Mesendoderm (in vitro differentiated cells): ENCODE measurements at regions not wholly inside any gene's neighbourhood (a gene's known extent, or its start where the extent isn't known, plus 50 kb on each side); places are given as distances from the start of the nearest gene placed in this dataset.
"Not testable (repeated sequence)": the region's sequence is repeated elsewhere in the genome, so short reads cannot be mapped to it uniquely, and the experiment has no call there.

Experiments
- DNase-seq: peaks from one replicate; pipeline ENCODE4 v3.0.0; 2013
- H2AK5ac ChIP-seq: 2 replicates; pipeline ENCODE4 v1.6.1; 2013; ENCODE audit warnings: low read length, inconsistent platforms
- H2BK120ac ChIP-seq: 2 replicates; pipeline ENCODE4 v1.6.1; 2013; ENCODE audit warnings: low read depth, mild to moderate bottlenecking, low read length, moderate library complexity, mixed read lengths
- H2BK15ac ChIP-seq: replicated peaks from 2 replicates; pipeline ENCODE4 v1.6.1; 2013; ENCODE audit warnings: low read depth, mild to moderate bottlenecking, moderate library complexity
- H2BK5ac ChIP-seq: 2 replicates; pipeline ENCODE4 v1.6.1; 2013; ENCODE audit warnings: low read length, inconsistent platforms
- H3K18ac ChIP-seq: 2 replicates; pipeline ENCODE4 v1.6.1; 2013; ENCODE audit warnings: mild to moderate bottlenecking, low read length, mixed read lengths
- H3K23ac ChIP-seq: one replicate; pipeline ENCODE4 v1.6.1; 2013; ENCODE audit warnings: low read length
- H3K27ac ChIP-seq: 2 replicates; pipeline ENCODE4 v1.5.1; 2013; ENCODE audit warnings: low read depth, mild to moderate bottlenecking, inconsistent platforms, low read length, moderate library complexity
- H3K27me3 ChIP-seq: 2 replicates; pipeline ENCODE4 v1.6.1; 2013; ENCODE audit warnings: low read length, control low read depth, mild to moderate bottlenecking, inconsistent platforms; ENCODE audit not compliant: insufficient read depth, poor library complexity
- H3K36me3 ChIP-seq: 2 replicates; pipeline ENCODE4 v1.6.1; 2013; ENCODE audit warnings: low read length, inconsistent platforms; ENCODE audit not compliant: control insufficient read depth, insufficient read depth
- H3K4ac ChIP-seq: one replicate; pipeline ENCODE4 v1.6.1; 2013; ENCODE audit warnings: low read depth, mild to moderate bottlenecking, low read length, moderate library complexity
- H3K4me1 ChIP-seq: 2 replicates; pipeline ENCODE4 v1.6.1; 2013; ENCODE audit warnings: low read depth, low read length, inconsistent platforms; ENCODE audit not compliant: control insufficient read depth
- H3K4me2 ChIP-seq: 2 replicates; pipeline ENCODE4 v1.6.1; 2013; ENCODE audit warnings: low read length
- H3K4me3 ChIP-seq: 2 replicates; pipeline ENCODE4 v1.5.1; 2013; ENCODE audit warnings: mild to moderate bottlenecking, low read length
- H3K56ac ChIP-seq: one replicate; pipeline ENCODE4 v1.6.1; 2013; ENCODE audit warnings: low read length
- H3K79me1 ChIP-seq: 2 replicates; pipeline ENCODE4 v1.6.1; 2013; ENCODE audit warnings: low read length, inconsistent platforms
- H3K79me2 ChIP-seq: 2 replicates; pipeline ENCODE4 v1.6.1; 2013; ENCODE audit warnings: mild to moderate bottlenecking, low read length; ENCODE audit not compliant: control insufficient read depth, insufficient read depth
- H3K9ac ChIP-seq: 2 replicates; pipeline ENCODE4 v1.6.1; 2013; ENCODE audit warnings: low read length, inconsistent platforms
- H4K5ac ChIP-seq: one replicate; pipeline ENCODE4 v1.6.1; 2013; ENCODE audit warnings: low read length
- H4K8ac ChIP-seq: one replicate; pipeline ENCODE4 v1.6.1; 2013; ENCODE audit warnings: low read depth, mild to moderate bottlenecking, control low read depth, low read length, moderate library complexity
- WGBS: extraction: QIAGEN DNeasy Blood & Tissue Kit; methylation state at CpG from one replicate; pipeline ENCODE4 v1.1.7; 2013; ENCODE audit warnings: low lambda C conversion rate, missing lambda C conversion rate; ENCODE audit not compliant: insufficient coverage; ENCODE audit errors: extremely low coverage; 5-methylcytosine and 5-hydroxymethylcytosine counted together

DNA sequence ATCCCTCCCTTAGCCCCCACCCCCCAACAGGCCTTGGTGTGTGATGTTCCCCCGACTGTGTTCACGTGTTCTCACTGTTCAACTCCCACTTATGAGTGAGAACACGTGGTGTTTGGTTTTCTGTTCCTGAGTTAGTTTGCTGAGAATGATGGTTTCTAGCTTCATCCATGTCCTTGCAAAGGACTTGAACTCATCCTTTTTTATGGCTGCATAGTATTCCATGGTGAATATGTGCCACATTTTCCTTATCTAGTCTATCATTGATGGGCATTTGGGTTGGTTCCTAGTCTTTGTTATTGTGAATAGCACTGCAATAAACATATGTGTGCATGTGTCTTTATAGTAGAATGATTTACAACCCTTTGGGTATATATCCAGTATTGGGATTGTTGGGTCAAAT is 330.4 kb downstream of the OMA1 start:
- H2BK5ac ChIP-seq, H3K4ac ChIP-seq: not testable (repeated sequence)
- WGBS: no CpG with 5 or more reads among the region's 3 CpGs

DNA sequence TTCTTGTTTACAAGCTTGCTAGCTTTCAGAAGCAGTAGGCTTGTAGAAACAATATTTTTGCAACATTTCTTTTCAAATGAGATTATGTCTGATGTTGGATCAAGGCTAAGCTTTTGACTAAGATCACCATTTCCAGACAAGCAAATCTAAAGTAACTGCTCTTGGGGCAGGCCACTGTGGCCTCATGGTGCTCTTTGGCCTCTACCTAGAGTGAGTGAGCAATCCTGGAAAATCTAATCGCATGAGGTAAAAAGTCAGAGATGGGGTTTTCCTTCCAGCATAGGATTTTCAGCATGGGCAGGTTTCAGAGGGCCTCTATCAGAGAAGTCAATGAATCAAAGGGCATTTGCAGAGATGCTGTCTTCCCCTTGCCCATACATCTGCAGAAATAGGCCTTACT is 331.9 kb downstream of the OMA1 start:
- Histone ChIP-seq H3K18ac (no peak overlapping the region), H3K4me1 (no peaks in the 10 kb centered on the region), H2BK120ac (no peak overlapping the region), H3K79me2 (no peaks in the 10 kb centered on the region), H3K27ac (no peak overlapping the region), H3K9ac (no peak overlapping the region), H3K27me3 (no peaks in the 10 kb centered on the region), H3K4ac (no peak overlapping the region), H3K36me3 (no peaks in the 10 kb centered on the region), H3K23ac (no peak overlapping the region), H3K79me1 (no peaks in the 10 kb centered on the region), H3K4me2 (no peak overlapping the region), H3K4me3 (no peak overlapping the region), H2BK15ac (no peak overlapping the region), H2AK5ac (no peak overlapping the region), H4K5ac (no peak overlapping the region), H3K56ac (no peak overlapping the region), H4K8ac (no peak overlapping the region), H2BK5ac (no peak overlapping the region)
- no CpG with 5 or more reads among the region's 1 CpG for WGBS
- DNase-seq: no peak

More for the DNA sequence above, 330.4 kb downstream of the OMA1 start:
- H3K4me1 ChIP-seq, H3K4me3 ChIP-seq, DNase-seq, H2AK5ac ChIP-seq, H3K4me2 ChIP-seq, H2BK15ac ChIP-seq, H3K36me3 ChIP-seq, H3K18ac ChIP-seq, H3K79me1 ChIP-seq, H3K56ac ChIP-seq, H3K79me2 ChIP-seq, H3K23ac ChIP-seq, H4K8ac ChIP-seq, H3K9ac ChIP-seq, H2BK120ac ChIP-seq, H3K27me3 ChIP-seq, H3K27ac ChIP-seq, H4K5ac ChIP-seq: not testable (repeated sequence)

- Histone ChIP-seq H3K56ac (no peak overlapping the region), H4K5ac (no peak overlapping the region), H3K27me3 (no peaks in the 10 kb centered on the region), H3K27ac (no peak overlapping the region), H3K36me3 (no peaks in the 10 kb centered on the region), H4K8ac (no peak overlapping the region), H3K18ac (no peak overlapping the region), H3K4me2 (no peak overlapping the region), H3K4ac (no peak overlapping the region), H3K79me2 (no peaks in the 10 kb centered on the region), H3K9ac (no peak overlapping the region), H3K79me1 (no peaks in the 10 kb centered on the region), H2BK5ac (no peak overlapping the region), H2AK5ac (no peak overlapping the region), H2BK15ac (no peak overlapping the region), H3K4me1 (no peaks in the 10 kb centered on the region), H3K23ac (no peak overlapping the region), H3K4me3 (no peak overlapping the region), H2BK120ac (no peak overlapping the region)
- no peak for DNase-seq
- WGBS: no CpG with 5 or more reads among the region's 3 CpGs
Measured at GRCh38 chr1:58211869-58212268, 334.7 kb downstream of the OMA1 start.

- Histone ChIP-seq H2BK15ac (no peak overlapping the region), H4K5ac (no peak overlapping the region), H3K18ac (no peak overlapping the region), H3K27me3 (no peaks in the 10 kb centered on the region), H3K23ac (no peak overlapping the region), H3K56ac (no peak overlapping the region), H4K8ac (no peak overlapping the region), H3K4me1 (no peaks in the 10 kb centered on the region), H3K36me3 (no peaks in the 10 kb centered on the region), H3K79me2 (no peaks in the 10 kb centered on the region), H3K4ac (no peak overlapping the region), H2BK5ac (no peak overlapping the region), H2BK120ac (no peak overlapping the region), H2AK5ac (no peak overlapping the region), H3K4me2 (no peak overlapping the region), H3K27ac (no peak overlapping the region), H3K79me1 (no peaks in the 10 kb centered on the region), H3K9ac (no peak overlapping the region), H3K4me3 (no peak overlapping the region)
- DNase-seq: no peak
- no CpG with 5 or more reads among the region's 3 CpGs for WGBS
Measured at GRCh38 chr1:58209575-58209974, 337.0 kb downstream of the OMA1 start.

- Histone ChIP-seq H3K4ac (no peak overlapping the region), H4K8ac (no peak overlapping the region), H3K9ac (no peak overlapping the region), H3K4me2 (no peak overlapping the region), H3K4me3 (no peak overlapping the region), H3K4me1 (no peaks in the 10 kb centered on the region), H2AK5ac (no peak overlapping the region), H2BK120ac (no peak overlapping the region), H3K56ac (no peak overlapping the region), H2BK15ac (no peak overlapping the region), H4K5ac (no peak overlapping the region), H3K36me3 (no peaks in the 10 kb centered on the region), H3K23ac (no peak overlapping the region), H2BK5ac (no peak overlapping the region), H3K79me1 (no peaks in the 10 kb centered on the region), H3K27me3 (no peaks in the 10 kb centered on the region), H3K18ac (no peak overlapping the region), H3K27ac (no peak overlapping the region), H3K79me2 (no peaks in the 10 kb centered on the region)
- no peak for DNase-seq
- no CpG with 5 or more reads among the region's 1 CpG for WGBS
Measured at GRCh38 chr1:58206749-58207148, 339.8 kb downstream of the OMA1 start.

GRCh38 chr1:58204284-58204683 is 342.2 kb downstream of the OMA1 start:
- Histone ChIP-seq H3K9ac (no peak overlapping the region), H2BK5ac (no peak overlapping the region), H2BK120ac (no peak overlapping the region), H4K5ac (no peak overlapping the region), H3K4me1 (no peaks in the 10 kb centered on the region), H3K79me1 (no peaks in the 10 kb centered on the region), H3K27me3 (no peaks in the 10 kb centered on the region), H3K4ac (no peak overlapping the region), H2BK15ac (no peak overlapping the region), H3K4me3 (no peak overlapping the region), H3K79me2 (no peaks in the 10 kb centered on the region), H3K36me3 (no peaks in the 10 kb centered on the region), H3K4me2 (no peak overlapping the region), H3K18ac (no peak overlapping the region), H3K56ac (no peak overlapping the region), H2AK5ac (no peak overlapping the region), H3K27ac (no peak overlapping the region), H3K23ac (no peak overlapping the region), H4K8ac (no peak overlapping the region)
- DNase-seq: peak; percentile 50
- no CpG with 5 or more reads among the region's 3 CpGs for WGBS
